Stimulated activated CD8-positive, alpha-beta memory T cell treated with anti-CD3 and anti-CD28 coated beads, Interleukin-4, amount 100 ng/mL, for 24 hours (primary cell): ENCODE measurements at regions not wholly inside any gene's neighbourhood (a gene's known extent, or its start where the extent isn't known, plus 50 kb on each side); places are given as distances from the start of the nearest gene placed in this dataset.

Experiments
- DNase-seq: peaks from one replicate; pipeline ENCODE4 v3.0.0-alpha.2; 2020; ENCODE audit warnings: low read depth

GRCh38 chr10:62745581-62745980 lies 58.9 kb upstream of the ADO start:
- no peak for DNase-seq

- no peak for DNase-seq
Measured at GRCh38 chr10:62746951-62747729, 57.4 kb upstream of the ADO start.

GRCh38 chr10:62748386-62748785 lies 56.1 kb upstream of the ADO start:
- no peak for DNase-seq

DNA sequence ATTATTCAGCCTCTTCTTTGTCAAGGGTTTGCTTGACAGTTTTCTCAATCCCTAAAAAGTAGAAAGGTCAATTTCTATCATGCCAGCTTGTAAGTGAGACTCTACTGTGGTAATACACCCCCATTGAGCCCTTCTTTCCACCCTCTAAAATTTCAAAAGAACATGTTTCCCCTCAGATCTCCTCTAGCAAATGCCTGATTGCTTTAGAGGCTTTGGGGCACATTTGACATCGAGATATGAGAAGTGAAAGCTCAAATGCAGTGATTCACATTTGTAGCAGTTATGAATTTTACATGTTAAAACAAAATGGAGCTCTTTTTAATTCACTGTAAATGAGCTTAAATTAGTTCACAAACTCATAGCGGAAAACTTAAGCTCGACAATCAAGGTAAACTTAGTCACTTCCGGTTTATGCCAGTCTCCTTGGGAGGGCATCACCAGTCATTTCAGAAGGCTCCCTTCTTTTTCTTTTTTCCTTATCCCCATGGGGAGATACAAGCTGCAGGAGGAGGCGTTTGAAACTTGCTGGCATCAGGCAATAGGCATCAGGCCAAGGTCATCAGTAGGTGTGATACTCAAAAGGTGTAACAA lies 55.3 kb upstream of the ADO start:
- DNase-seq, result no peak
